ENCODE measurements at regions not wholly inside any gene's neighbourhood (a gene's known extent, or its start where the extent isn't known, plus 50 kb on each side); places are given as distances from the start of the nearest gene placed in this dataset.

GRCh38 chr20:50370036-50370566 lies 140.1 kb upstream of the PTPN1 start:
- TF ChIP-seq ZBTB1 (CRISPR knock-in tag; IDR thresholded peaks at IDR 0.05; ENCODE audit: borderline replicate concordance, low read depth) (no peak), GATA2 (CRISPR knock-in tag; IDR thresholded peaks at IDR 0.05) (no peak), NR2C2 (CRISPR knock-in tag; IDR thresholded peaks at IDR 0.05) (no peak), NR2C2 (tag; IDR thresholded peaks at IDR 0.05) (no peak), SIN3A (IDR thresholded peaks at IDR 0.05; ENCODE audit: borderline replicate concordance in 2 of 2, control insufficient read depth in 1 of 2, low read depth in 2 of 2, low read length in 2 of 2) (no peak), POLR2AphosphoS5 (IDR thresholded peaks at IDR 0.05; ENCODE audit: control insufficient read depth, insufficient read depth, low read depth, low read length) (no peak), EZH2 (IDR thresholded peaks at IDR 0.05; ENCODE audit: borderline replicate concordance, low read depth, low read length) (no peak), TAF1 (IDR thresholded peaks at IDR 0.05; ENCODE audit: control insufficient read depth, extremely low read depth, insufficient read depth, low read length, severe bottlenecking) (no peak)
- TF ChIP-seq, protein P1, sequence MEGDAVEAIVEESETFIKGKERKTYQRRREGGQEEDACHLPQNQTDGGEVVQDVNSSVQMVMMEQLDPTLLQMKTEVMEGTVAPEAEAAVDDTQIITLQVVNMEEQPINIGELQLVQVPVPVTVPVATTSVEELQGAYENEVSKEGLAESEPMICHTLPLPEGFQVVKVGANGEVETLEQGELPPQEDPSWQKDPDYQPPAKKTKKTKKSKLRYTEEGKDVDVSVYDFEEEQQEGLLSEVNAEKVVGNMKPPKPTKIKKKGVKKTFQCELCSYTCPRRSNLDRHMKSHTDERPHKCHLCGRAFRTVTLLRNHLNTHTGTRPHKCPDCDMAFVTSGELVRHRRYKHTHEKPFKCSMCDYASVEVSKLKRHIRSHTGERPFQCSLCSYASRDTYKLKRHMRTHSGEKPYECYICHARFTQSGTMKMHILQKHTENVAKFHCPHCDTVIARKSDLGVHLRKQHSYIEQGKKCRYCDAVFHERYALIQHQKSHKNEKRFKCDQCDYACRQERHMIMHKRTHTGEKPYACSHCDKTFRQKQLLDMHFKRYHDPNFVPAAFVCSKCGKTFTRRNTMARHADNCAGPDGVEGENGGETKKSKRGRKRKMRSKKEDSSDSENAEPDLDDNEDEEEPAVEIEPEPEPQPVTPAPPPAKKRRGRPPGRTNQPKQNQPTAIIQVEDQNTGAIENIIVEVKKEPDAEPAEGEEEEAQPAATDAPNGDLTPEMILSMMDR (IDR thresholded peaks at IDR 0.05 in 2 of 3, conservative IDR thresholded peaks at IDR 0.05 in 1 of 3; ENCODE audit: insufficient read depth in 2 of 3, low read depth in 1 of 3, low read length in 3 of 3): no peak
- TF ChIP-seq, protein P2, sequence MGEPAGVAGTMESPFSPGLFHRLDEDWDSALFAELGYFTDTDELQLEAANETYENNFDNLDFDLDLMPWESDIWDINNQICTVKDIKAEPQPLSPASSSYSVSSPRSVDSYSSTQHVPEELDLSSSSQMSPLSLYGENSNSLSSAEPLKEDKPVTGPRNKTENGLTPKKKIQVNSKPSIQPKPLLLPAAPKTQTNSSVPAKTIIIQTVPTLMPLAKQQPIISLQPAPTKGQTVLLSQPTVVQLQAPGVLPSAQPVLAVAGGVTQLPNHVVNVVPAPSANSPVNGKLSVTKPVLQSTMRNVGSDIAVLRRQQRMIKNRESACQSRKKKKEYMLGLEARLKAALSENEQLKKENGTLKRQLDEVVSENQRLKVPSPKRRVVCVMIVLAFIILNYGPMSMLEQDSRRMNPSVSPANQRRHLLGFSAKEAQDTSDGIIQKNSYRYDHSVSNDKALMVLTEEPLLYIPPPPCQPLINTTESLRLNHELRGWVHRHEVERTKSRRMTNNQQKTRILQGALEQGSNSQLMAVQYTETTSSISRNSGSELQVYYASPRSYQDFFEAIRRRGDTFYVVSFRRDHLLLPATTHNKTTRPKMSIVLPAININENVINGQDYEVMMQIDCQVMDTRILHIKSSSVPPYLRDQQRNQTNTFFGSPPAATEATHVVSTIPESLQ (CRISPR knock-in tag; IDR thresholded peaks at IDR 0.05): no peak

Data from K562 (cell line).